Kidney epithelial cell (primary cell): ENCODE measurements at regions not wholly inside any gene's neighbourhood (a gene's known extent, or its start where the extent isn't known, plus 50 kb on each side); places are given as distances from the start of the nearest gene placed in this dataset.

ENCODE experiments used
- DNase-seq: peaks from one replicate; pipeline ENCODE4 v3.0.0-alpha.2; 2010; ENCODE audit warnings: low read depth
- H3K27me3 ChIP-seq: 2 replicates; pipeline ENCODE4 v1.6.0; 2011; ENCODE audit warnings: low read length; ENCODE audit not compliant: control insufficient read depth, insufficient read depth
- H3K36me3 ChIP-seq: 2 replicates; pipeline ENCODE4 v1.5.1; 2011; ENCODE audit warnings: low read length; ENCODE audit not compliant: control insufficient read depth, insufficient read depth
- H3K4me3 ChIP-seq: 2 replicates; pipeline ENCODE4 v1.5.1; 2011; ENCODE audit warnings: low read depth, mild to moderate bottlenecking, control low read depth, low read length
- TF ChIP-seq, protein P1 (sequence below): IDR thresholded peaks from 2 replicates; pipeline ENCODE4 v1.5.1; 2011; ENCODE audit warnings: mild to moderate bottlenecking, moderate library complexity, low read length, control low read depth, inconsistent platforms; ENCODE audit not compliant: insufficient read depth, poor library complexity, severe bottlenecking

DNA sequence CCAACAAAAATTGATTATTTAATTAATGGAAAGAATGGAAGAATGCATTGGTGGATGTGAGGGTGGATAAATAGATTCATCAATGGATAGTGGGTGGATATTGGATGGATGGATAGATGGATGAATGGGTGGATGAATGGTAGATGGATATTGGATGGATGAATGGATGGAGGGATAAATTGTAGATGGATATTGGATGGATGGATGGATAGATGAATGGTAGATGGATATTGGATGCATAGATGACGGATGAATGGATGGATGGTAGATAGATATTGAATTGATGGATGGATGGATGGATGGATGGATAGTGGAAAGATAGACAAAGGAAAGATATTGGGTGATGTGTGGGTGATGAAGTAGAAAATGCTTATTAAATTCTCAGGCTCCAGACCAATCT lies 123.6 kb upstream of the KAZN start:
- no peaks in the 10 kb centered on the region for H3K27me3 ChIP-seq
- no peaks in the 10 kb centered on the region for H3K36me3 ChIP-seq
- TF ChIP-seq, protein P1, sequence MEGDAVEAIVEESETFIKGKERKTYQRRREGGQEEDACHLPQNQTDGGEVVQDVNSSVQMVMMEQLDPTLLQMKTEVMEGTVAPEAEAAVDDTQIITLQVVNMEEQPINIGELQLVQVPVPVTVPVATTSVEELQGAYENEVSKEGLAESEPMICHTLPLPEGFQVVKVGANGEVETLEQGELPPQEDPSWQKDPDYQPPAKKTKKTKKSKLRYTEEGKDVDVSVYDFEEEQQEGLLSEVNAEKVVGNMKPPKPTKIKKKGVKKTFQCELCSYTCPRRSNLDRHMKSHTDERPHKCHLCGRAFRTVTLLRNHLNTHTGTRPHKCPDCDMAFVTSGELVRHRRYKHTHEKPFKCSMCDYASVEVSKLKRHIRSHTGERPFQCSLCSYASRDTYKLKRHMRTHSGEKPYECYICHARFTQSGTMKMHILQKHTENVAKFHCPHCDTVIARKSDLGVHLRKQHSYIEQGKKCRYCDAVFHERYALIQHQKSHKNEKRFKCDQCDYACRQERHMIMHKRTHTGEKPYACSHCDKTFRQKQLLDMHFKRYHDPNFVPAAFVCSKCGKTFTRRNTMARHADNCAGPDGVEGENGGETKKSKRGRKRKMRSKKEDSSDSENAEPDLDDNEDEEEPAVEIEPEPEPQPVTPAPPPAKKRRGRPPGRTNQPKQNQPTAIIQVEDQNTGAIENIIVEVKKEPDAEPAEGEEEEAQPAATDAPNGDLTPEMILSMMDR: no peak
- H3K4me3 ChIP-seq: no peak overlapping the region
- DNase-seq: no peak

DNA sequence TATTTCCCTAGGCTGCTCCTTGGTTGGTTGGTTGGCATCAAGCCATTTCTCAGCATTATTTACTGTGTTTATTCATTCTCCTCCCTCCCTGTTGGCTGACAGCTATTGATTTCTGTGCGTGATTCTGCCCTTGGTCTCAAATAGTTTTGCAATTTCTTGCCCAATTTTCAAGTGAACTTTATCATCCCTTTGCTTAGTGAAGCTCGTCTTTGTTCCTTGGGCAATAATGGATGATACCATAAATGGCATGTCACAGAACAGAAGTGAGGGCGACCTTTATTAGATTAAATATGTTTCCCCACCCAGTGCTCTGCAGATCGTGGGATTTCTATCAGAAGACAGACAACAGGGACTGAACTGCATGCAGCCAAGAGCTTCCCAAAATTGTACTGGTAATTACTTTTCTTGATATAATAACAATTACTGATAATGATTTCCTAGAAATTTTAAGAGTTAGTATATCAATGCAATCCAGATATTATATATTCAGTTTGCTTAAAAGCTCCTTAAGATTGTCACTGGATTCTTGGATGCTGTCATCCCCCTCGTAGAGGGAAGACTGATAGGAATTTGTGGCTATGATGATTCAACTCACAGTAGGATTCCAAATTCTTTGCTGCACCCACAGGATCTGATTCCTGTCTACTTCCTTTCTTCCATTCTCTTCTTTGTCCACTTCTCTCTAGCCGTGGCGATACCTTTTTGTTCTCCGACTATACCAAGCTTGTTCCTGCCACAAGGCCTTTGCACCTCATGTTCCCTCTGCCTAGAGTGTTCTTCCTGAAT lies 122.1 kb upstream of the KAZN start:
- DNase-seq: no peak

DNA sequence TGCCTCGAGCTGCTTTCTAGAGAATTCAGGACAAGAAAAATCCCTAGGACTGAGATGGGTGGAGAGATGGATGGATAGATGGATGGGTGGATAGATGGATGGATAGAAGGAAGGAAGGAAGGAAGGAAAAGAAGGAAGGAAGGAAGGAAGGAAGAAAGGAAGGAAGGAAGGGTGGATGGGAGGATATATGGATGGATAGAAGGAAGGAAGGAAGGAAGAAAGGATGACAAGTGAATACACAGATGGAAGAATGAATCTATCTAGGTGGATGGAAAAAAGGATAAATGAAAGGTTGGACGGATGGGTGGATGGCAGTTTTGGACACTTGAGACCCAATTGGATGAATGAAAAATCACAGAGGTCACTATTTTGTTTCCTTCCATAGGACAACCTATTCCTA lies 120.4 kb upstream of the KAZN start:
- Histone ChIP-seq H3K36me3 (no peaks in the 10 kb centered on the region), H3K27me3 (no peaks in the 10 kb centered on the region), H3K4me3 (no peak overlapping the region)
- TF ChIP-seq, protein P1: no peak
- no peak for DNase-seq

More for the DNA sequence above, 122.1 kb upstream of the KAZN start:
- H3K4me3 ChIP-seq: no peak overlapping the region
- H3K36me3 ChIP-seq: no peaks in the 10 kb centered on the region
- no peaks in the 10 kb centered on the region for H3K27me3 ChIP-seq
- TF ChIP-seq, protein P1: no peak

DNA sequence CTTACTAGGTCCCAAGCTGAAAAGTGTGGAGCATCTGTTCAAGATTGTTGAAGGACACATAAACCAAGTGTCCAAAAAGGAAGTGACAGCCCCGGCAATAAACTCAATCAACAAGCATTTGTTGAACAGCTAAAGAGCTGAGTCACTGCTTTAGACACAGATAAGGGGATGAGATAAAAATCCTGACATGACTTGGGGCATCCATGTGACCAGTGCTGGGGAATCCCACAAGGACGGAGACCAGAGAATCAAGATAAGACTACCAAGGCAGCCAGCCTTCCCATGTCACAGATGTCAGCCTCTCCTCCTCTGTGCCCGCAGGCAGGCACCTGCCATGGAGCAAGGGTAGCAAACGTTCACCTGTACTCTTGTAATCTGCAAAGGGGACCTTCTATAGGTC lies 118.6 kb upstream of the KAZN start:
- Histone ChIP-seq H3K27me3 (no peaks in the 10 kb centered on the region), H3K4me3 (no peak overlapping the region), H3K36me3 (no peaks in the 10 kb centered on the region)
- no peak for DNase-seq
- TF ChIP-seq, protein P1: no peak

DNA sequence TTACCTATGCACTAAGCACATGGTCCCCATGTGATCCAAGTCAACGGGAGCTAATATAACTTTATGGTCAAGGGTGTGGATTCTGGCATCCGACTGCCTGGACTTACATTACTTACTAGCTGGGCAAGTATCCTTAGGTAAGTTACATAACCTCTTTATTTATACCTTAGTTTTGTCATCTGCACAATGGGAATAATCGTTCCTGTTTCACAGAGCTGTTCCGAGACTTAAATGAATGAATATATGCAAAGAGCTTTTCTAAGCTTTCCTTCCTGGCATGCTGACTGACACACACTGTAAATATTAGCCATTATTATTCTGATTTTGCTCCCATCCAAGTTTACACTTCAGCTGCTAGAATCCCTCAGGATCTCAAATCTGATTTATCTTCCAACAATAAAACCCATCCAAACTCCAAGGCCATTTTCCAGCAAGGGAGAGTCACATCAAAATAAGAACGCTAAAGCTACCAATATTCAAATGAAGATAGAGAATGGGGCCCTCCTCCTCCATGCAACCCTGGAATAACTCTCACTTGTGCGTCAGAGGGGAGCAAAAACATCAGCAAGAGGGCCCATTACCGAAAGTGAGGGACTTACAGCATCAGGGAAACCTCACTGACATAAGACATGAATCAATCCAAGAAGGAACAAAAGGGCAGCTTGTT lies 115.6 kb upstream of the KAZN start:
- Histone ChIP-seq H3K4me3 (no peak overlapping the region), H3K27me3 (no peaks in the 10 kb centered on the region), H3K36me3 (no peaks in the 10 kb centered on the region)
- TF ChIP-seq, protein P1: no peak
- no peak for DNase-seq
